ENCODE measurements at regions not wholly inside any gene's neighbourhood (a gene's known extent, or its start where the extent isn't known, plus 50 kb on each side); places are given as distances from the start of the nearest gene placed in this dataset.

GRCh38 chr4:132076829-132077228, 1072.3 kb upstream of the PCDH10 start:
- no peak overlapping the region for H3K4me3 ChIP-seq (ENCODE audit: low read length)
- no peaks in the 10 kb centered on the region for H3K27me3 ChIP-seq (ENCODE audit: low read length)
- no peaks in the 10 kb centered on the region for H3K79me2 ChIP-seq (ENCODE audit: low read length)
- BruUV-seq (replicated peaks) = no TSS peak
- no peak overlapping the region for H3K4me2 ChIP-seq (ENCODE audit: low read length)
- H3F3A ChIP-seq (ENCODE audit: low read length, unreplicated experiment) = no peaks in the 10 kb centered on the region
- no peaks in the 10 kb centered on the region for H3K9me3 ChIP-seq (ENCODE audit: low read length)
- H2AFZ ChIP-seq (ENCODE audit: low read length) = no peak overlapping the region
- ChIA-PET POLR2A (ENCODE audit: unreplicated experiment) (no interaction called here), CTCF (no interaction called here)
- H3K36me3 ChIP-seq (ENCODE audit: low read depth, low read length) = no peaks in the 10 kb centered on the region
- H3K9me2 ChIP-seq (replicated peaks; ENCODE audit: low read length) = no peaks in the 10 kb centered on the region
- intact Hi-C loops (cut with micrococcal nuclease) = no loop called here
- no peak overlapping the region for H3K27ac ChIP-seq (ENCODE audit: low read length)
- H4K20me1 ChIP-seq (ENCODE audit: low read length) = no peaks in the 10 kb centered on the region
- no peak overlapping the region for H3K9ac ChIP-seq (ENCODE audit: low read length)
- TF ChIP-seq EZH2phosphoT487 (IDR thresholded peaks at IDR 0.05; ENCODE audit: borderline replicate concordance, low read length) = no peak
- TF ChIP-seq CTCF (conservative IDR thresholded peaks at IDR 0.05; ENCODE audit: low read depth, low read length) = no peak; the same call in 1 of the 2 replicates
- TF ChIP-seq EZH2 (IDR thresholded peaks at IDR 0.05; ENCODE audit: low read length, unreplicated experiment) = no peak
- no peak for DNase-seq
- no peak for ATAC-seq
- 0 out of 2 replicates have a peak, but pooled peaks cover 3% of the 10 kb centered on the region for H3K4me1 ChIP-seq (ENCODE audit: insufficient read depth, low read length)

- Histone ChIP-seq H3K9me2 (replicated peaks; ENCODE audit: low read length) (no peaks in the 10 kb centered on the region), H3K9ac (ENCODE audit: low read length) (no peak overlapping the region), H3K27me3 (ENCODE audit: low read length) (no peaks in the 10 kb centered on the region), H2AFZ (ENCODE audit: low read length) (no peak overlapping the region), H3K4me2 (ENCODE audit: low read length) (no peak overlapping the region), H3K9me3 (ENCODE audit: low read length) (no peaks in the 10 kb centered on the region), H3K4me3 (ENCODE audit: low read length) (no peak overlapping the region), H3F3A (ENCODE audit: low read length, unreplicated experiment) (no peaks in the 10 kb centered on the region), H3K79me2 (ENCODE audit: low read length) (no peaks in the 10 kb centered on the region), H3K4me1 (ENCODE audit: insufficient read depth, low read length) (no peaks in the 10 kb centered on the region), H3K36me3 (ENCODE audit: low read depth, low read length) (no peaks in the 10 kb centered on the region), H3K27ac (ENCODE audit: low read length) (no peak overlapping the region), H4K20me1 (ENCODE audit: low read length) (no peaks in the 10 kb centered on the region)
- no peak for ATAC-seq
- ChIA-PET POLR2A (ENCODE audit: unreplicated experiment) (no interaction called here), CTCF (no interaction called here)
- TF ChIP-seq CTCF (conservative IDR thresholded peaks at IDR 0.05; ENCODE audit: low read depth, low read length) = no peak
- no peak for TF ChIP-seq EZH2phosphoT487 (IDR thresholded peaks at IDR 0.05; ENCODE audit: borderline replicate concordance, low read length)
- TF ChIP-seq EZH2 (IDR thresholded peaks at IDR 0.05; ENCODE audit: low read length, unreplicated experiment) = no peak
- no peak for DNase-seq
- intact Hi-C loops (cut with micrococcal nuclease) = no loop called here
- no TSS peak for BruUV-seq (replicated peaks)
Observed at GRCh38 chr4:132085105-132085504, 1064.0 kb upstream of the PCDH10 start.

- Histone ChIP-seq H3K4me2 (ENCODE audit: low read length) (no peak overlapping the region), H3K4me3 (ENCODE audit: low read length) (no peak overlapping the region), H3K9ac (ENCODE audit: low read length) (no peak overlapping the region), H4K20me1 (ENCODE audit: low read length) (no peaks in the 10 kb centered on the region), H3K9me2 (replicated peaks; ENCODE audit: low read length) (no peaks in the 10 kb centered on the region), H3F3A (ENCODE audit: low read length, unreplicated experiment) (no peaks in the 10 kb centered on the region), H3K9me3 (ENCODE audit: low read length) (no peaks in the 10 kb centered on the region), H3K79me2 (ENCODE audit: low read length) (no peaks in the 10 kb centered on the region), H3K27me3 (ENCODE audit: low read length) (no peaks in the 10 kb centered on the region), H3K4me1 (ENCODE audit: insufficient read depth, low read length) (no peaks in the 10 kb centered on the region), H3K36me3 (ENCODE audit: low read depth, low read length) (no peaks in the 10 kb centered on the region), H3K27ac (ENCODE audit: low read length) (no peak overlapping the region), H2AFZ (ENCODE audit: low read length) (no peak overlapping the region)
- intact Hi-C loops (cut with micrococcal nuclease) = no loop called here
- BruUV-seq (replicated peaks) = no TSS peak
- ATAC-seq = no peak
- ChIA-PET POLR2A (ENCODE audit: unreplicated experiment) (no interaction called here), CTCF (no interaction called here)
- DNase-seq = no peak
- no peak for TF ChIP-seq CTCF (conservative IDR thresholded peaks at IDR 0.05; ENCODE audit: low read depth, low read length)
- TF ChIP-seq EZH2phosphoT487 (IDR thresholded peaks at IDR 0.05; ENCODE audit: borderline replicate concordance, low read length) = no peak
- TF ChIP-seq EZH2 (IDR thresholded peaks at IDR 0.05; ENCODE audit: low read length, unreplicated experiment) = no peak
Observed at GRCh38 chr4:132094017-132094416, 1055.1 kb upstream of the PCDH10 start.
